HFFc6 (cell line): ENCODE measurements at regions not wholly inside any gene's neighbourhood (a gene's known extent, or its start where the extent isn't known, plus 50 kb on each side); places are given as distances from the start of the nearest gene placed in this dataset.

Source experiments
- DNase-seq: peaks from one replicate; pipeline ENCODE4 v3.0.0-alpha.2; 2018
- H3K27ac Mint-ChIP-seq: 2 replicates; pipeline ENCODE4 v1.8.0; 2020; ENCODE audit warnings: mild to moderate bottlenecking, mixed read lengths
- H3K27me3 Mint-ChIP-seq: 2 replicates; pipeline ENCODE4 v1.8.0; 2021; ENCODE audit warnings: mild to moderate bottlenecking, moderate library complexity, mixed read lengths; ENCODE audit not compliant: insufficient read depth
- H3K36me3 Mint-ChIP-seq: 2 replicates; pipeline ENCODE4 v1.8.0; 2021; ENCODE audit warnings: low read depth, mixed read lengths
- H3K4me1 Mint-ChIP-seq: 2 replicates; pipeline ENCODE4 v1.8.0; 2020; ENCODE audit warnings: low read depth, mixed read lengths
- H3K4me3 Mint-ChIP-seq: 2 replicates; pipeline ENCODE4 v1.8.0; 2020; ENCODE audit warnings: mild to moderate bottlenecking, moderate library complexity, mixed read lengths
- H3K9me3 Mint-ChIP-seq: 2 replicates; pipeline ENCODE4 v1.8.0; 2020; ENCODE audit warnings: mild to moderate bottlenecking, mixed read lengths
- TF ChIP-seq, protein P1 (sequence below): fragments of 200-600 bp; sonication (generic); IDR thresholded peaks from 2 replicates; pipeline ENCODE4 v1.5.0; 2021; ENCODE audit warnings: antibody characterized with exemption, mild to moderate bottlenecking

DNA sequence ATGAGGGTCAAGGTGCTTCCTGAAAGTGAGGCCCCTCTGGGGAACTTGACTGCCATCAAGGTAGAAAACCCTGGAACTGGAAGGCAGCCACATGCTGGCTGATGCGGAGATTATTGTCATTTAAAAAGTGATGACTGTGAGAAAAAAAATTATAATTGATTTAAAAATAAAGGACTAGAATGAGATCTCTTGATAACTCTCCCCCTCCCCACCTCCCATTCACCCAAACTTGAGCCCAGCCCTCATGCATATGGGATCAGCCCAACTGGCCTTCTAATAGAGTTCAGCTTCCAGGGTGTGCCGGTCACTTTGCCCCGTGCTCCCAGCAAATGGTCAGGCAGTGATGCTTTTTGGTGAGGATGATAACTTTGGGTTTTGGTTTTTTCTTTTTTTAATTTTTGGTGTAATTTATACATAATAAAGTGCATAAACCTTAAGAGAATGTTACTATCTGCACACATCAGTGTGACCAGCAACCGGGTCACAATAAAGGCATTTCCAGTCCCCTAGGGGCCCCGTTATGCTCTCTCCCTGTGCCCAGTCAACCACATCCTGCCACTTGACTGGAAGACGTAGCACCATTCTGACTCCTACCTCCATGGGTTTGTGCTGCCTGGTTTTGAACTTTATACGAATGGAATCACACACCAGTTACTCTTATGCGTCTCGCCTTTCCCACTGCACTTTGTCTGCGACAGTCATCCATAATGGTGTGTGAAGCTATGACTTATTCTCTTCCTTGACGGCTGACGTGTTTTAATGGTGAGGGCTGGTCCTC, 187.9 kb downstream of the USP12 start:
- H3K27me3 Mint-ChIP-seq = no peaks in the 10 kb centered on the region
- no peaks in the 10 kb centered on the region for H3K36me3 Mint-ChIP-seq
- peaks cover 43% of the 10 kb centered on the region for H3K4me1 Mint-ChIP-seq
- H3K9me3 Mint-ChIP-seq = no peaks in the 10 kb centered on the region
- no peak for DNase-seq
- H3K27ac Mint-ChIP-seq = peak overlapping the region; percentile 93
- TF ChIP-seq, protein P1, sequence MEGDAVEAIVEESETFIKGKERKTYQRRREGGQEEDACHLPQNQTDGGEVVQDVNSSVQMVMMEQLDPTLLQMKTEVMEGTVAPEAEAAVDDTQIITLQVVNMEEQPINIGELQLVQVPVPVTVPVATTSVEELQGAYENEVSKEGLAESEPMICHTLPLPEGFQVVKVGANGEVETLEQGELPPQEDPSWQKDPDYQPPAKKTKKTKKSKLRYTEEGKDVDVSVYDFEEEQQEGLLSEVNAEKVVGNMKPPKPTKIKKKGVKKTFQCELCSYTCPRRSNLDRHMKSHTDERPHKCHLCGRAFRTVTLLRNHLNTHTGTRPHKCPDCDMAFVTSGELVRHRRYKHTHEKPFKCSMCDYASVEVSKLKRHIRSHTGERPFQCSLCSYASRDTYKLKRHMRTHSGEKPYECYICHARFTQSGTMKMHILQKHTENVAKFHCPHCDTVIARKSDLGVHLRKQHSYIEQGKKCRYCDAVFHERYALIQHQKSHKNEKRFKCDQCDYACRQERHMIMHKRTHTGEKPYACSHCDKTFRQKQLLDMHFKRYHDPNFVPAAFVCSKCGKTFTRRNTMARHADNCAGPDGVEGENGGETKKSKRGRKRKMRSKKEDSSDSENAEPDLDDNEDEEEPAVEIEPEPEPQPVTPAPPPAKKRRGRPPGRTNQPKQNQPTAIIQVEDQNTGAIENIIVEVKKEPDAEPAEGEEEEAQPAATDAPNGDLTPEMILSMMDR = no peak
- H3K4me3 Mint-ChIP-seq = peak overlapping the region; percentile 71

DNA sequence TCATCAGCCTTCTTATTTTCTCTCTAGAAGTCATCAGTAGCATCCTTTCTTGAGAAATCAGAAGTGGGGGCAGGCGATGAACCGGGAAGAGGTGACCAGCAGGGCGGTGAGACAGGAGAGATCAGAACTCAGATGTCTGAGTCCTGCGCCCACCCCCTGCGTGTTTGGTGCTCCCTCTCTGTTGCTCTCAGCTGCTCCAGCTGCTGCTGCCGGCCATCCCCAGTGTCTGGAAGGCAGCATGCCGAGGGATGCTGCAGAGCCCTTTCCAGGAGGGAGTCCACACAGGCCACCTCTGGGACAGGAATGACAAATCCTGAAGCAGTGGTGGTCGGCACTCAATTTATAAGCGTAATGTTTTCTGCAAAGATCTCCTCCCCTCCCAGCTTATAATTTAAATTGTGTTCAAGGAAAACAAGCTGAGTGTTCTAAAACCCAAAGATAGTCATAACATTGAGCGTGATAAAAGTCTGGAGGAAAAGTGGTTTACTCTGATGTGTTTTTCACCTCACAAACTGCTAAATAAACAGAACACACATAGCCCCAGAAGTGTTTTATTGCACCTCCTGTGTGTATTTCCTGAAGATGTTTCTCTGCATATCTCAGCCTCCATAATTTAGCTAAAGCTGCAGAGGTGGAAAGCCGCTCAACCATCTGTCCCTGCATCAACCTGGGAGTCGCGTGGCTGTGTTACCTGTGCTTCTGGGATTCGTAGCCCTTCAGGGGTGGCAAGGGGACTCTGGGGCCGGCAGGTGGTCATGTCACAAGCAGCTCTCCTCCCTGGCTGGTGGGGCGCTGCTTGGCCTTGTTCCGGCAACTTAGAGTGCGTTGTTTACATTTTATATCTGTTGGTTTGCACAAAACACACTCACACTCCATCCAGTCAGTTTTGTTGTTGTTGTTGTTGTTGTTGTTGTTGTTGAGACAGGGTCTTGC, 191.2 kb downstream of the USP12 start:
- no peak overlapping the region for H3K27ac Mint-ChIP-seq
- H3K36me3 Mint-ChIP-seq = no peaks in the 10 kb centered on the region
- peaks cover 51% of the 10 kb centered on the region for H3K4me1 Mint-ChIP-seq
- no peak overlapping the region for H3K4me3 Mint-ChIP-seq
- H3K9me3 Mint-ChIP-seq = no peaks in the 10 kb centered on the region
- no peak for DNase-seq
- no peaks in the 10 kb centered on the region; the same call in none of the 2 replicates for H3K27me3 Mint-ChIP-seq
- TF ChIP-seq, protein P1 = no peak

DNA sequence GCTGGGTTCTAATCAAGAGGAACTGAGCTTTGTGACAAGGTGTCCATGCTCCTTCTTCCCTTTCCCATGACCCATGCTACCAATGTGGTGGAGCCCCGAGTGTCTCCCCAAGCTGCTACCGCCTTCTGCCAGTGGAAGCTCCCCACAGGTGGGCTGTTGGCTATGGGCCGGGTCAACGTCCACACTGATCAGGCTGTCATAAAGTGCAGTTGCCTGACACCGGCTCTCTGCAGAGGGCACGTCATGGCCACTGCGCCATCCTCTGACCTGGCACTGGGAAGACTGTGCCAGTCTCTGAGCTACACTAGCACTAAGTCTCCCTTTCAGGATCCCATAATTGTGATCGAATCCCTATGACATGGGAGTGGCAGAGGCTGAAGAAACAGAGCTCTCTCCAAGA, 192.3 kb downstream of the USP12 start:
- TF ChIP-seq, protein P1 = no peak
- Mint-ChIP-seq H3K36me3 (no peaks in the 10 kb centered on the region), H3K9me3 (no peaks in the 10 kb centered on the region), H3K4me1 (peaks cover 41% of the 10 kb centered on the region), H3K27me3 (peaks cover 3% of the 10 kb centered on the region), H3K4me3 (no peak overlapping the region), H3K27ac (no peak overlapping the region; the same call in 1 of the 2 replicates)
- DNase-seq = no peak

DNA sequence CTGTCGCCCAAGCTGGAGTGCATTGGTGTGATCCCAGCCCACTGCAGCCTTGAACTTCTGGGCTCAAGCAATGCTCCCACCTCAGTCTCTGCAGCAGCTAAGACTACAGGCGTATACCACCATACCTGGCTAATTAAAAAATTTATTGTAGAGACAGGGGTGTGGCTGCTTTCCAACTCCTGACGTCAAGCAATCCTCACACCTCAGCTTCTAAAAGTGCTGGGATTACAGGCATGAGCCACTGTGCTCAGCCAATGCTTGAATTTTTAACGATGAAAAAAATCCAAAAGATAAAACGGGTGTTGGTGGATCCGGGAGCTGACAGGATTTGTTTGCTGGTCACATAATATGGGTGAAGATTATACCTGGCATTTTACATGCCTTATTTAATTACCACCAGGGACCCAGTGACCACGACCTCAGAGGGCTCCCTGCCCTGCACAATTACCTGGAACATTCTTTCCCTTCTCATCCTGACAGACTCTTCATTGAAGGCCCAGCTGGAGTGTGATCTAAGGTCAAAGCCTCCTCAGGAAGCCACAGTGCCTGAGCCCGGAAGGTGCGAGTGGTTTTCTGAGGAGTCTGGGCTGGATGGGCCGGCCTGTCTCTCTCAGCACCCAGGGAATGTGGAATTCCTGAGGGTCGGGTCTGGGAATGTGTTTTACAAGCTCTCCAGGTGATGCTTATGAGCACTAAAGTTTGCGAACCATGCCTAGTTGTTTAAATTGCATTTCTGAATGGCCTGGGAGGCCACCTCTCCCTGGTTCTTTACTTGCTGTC, 193.3 kb downstream of the USP12 start:
- Mint-ChIP-seq H3K4me3 (no peak overlapping the region; the same call in 1 of the 2 replicates), H3K27me3 (peaks cover 9% of the 10 kb centered on the region), H3K27ac (peak overlapping the region; percentile 45; the same call in 1 of the 2 replicates), H3K36me3 (no peaks in the 10 kb centered on the region), H3K4me1 (peaks cover 30% of the 10 kb centered on the region), H3K9me3 (no peaks in the 10 kb centered on the region; the same call in 1 of the 2 replicates)
- no peak for DNase-seq
- TF ChIP-seq, protein P1 = no peak

DNA sequence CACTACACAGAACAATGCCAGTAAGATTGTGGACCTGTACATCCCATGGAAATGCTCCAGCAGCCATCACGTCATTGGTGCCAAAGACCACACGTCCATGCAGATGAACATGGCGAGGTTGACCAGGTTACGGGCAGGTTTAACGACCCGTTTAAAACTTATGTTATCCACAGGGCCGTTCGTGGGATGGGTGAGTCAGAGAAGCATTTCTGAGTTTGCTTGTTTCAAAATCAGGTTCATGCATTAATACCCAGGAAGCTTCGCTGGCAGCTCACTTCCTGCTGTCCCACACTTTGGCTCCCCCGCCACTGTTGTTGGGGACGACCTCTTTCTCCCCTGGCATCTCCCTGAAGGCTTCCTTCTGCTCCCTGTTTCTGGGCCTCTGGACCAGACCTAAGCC, 194.1 kb downstream of the USP12 start:
- Mint-ChIP-seq H3K9me3 (peaks cover 3% of the 10 kb centered on the region), H3K27ac (peak overlapping the region; percentile 45; the same call in 1 of the 2 replicates), H3K27me3 (peaks cover 14% of the 10 kb centered on the region), H3K4me3 (no peak overlapping the region; the same call in 1 of the 2 replicates), H3K36me3 (no peaks in the 10 kb centered on the region; the same call in 1 of the 2 replicates), H3K4me1 (peaks cover 27% of the 10 kb centered on the region)
- TF ChIP-seq, protein P1 = no peak
- DNase-seq = peak; percentile 55
